ENCODE measurements at regions not wholly inside any gene's neighbourhood (a gene's known extent, or its start where the extent isn't known, plus 50 kb on each side); places are given as distances from the start of the nearest gene placed in this dataset.

GRCh38 chr4:19776021-19776459, 475.7 kb upstream of the SLIT2 start:
- H3K27ac ChIP-seq: no peak overlapping the region
- H3K27me3 ChIP-seq: no peaks in the 10 kb centered on the region
- 75 to 81% (median 76%) methylated on average over 10 of the region's 10 CpGs for WGBS, 3 donors
- H3K36me3 ChIP-seq: no peaks in the 10 kb centered on the region
- TF ChIP-seq CTCF (IDR thresholded peaks at IDR 0.05) (no peak), POLR2A (IDR thresholded peaks at IDR 0.05) (no peak), EP300 (IDR thresholded peaks at IDR 0.05) (no peak)
- intact Hi-C loops (cut with DNase I): no loop called here
- H3K9me3 ChIP-seq: no peaks in the 10 kb centered on the region
- H3K4me3 ChIP-seq: no peak overlapping the region
- DNase-seq: no peak
- no peaks in the 10 kb centered on the region for H3K4me1 ChIP-seq (ENCODE audit: insufficient read depth)

- H3K4me3 ChIP-seq: no peak overlapping the region
- intact Hi-C loops (cut with DNase I): no loop called here
- no peaks in the 10 kb centered on the region for H3K27me3 ChIP-seq
- H3K9me3 ChIP-seq: no peaks in the 10 kb centered on the region
- H3K36me3 ChIP-seq: no peaks in the 10 kb centered on the region
- H3K27ac ChIP-seq: no peak overlapping the region
- TF ChIP-seq CTCF (IDR thresholded peaks at IDR 0.05) (no peak), EP300 (IDR thresholded peaks at IDR 0.05) (no peak)
- DNase-seq: no peak
- H3K4me1 ChIP-seq (ENCODE audit: insufficient read depth): no peaks in the 10 kb centered on the region
- WGBS, 3 donors: 81 to 86% (median 83%) methylated on average over 2 of the region's 2 CpGs
Measured at GRCh38 chr4:19774690-19775256, 476.9 kb upstream of the SLIT2 start.

- intact Hi-C loops (cut with DNase I): no loop called here
Measured at GRCh38 chr4:19772581-19772980, 479.1 kb upstream of the SLIT2 start.

GRCh38 chr4:19756661-19757060, 495.0 kb upstream of the SLIT2 start:
- Histone ChIP-seq H3K9me3 (no peaks in the 10 kb centered on the region), H3K4me3 (no peak overlapping the region), H3K4me1 (ENCODE audit: insufficient read depth) (no peaks in the 10 kb centered on the region), H3K27me3 (no peaks in the 10 kb centered on the region), H3K36me3 (no peaks in the 10 kb centered on the region), H3K27ac (no peak overlapping the region)
- no peak for DNase-seq
- intact Hi-C loops (cut with DNase I): no loop called here
- 64 to 73% (median 66%) methylated on average over 2 of the region's 2 CpGs for WGBS, 3 donors
- no peak for TF ChIP-seq POLR2A (IDR thresholded peaks at IDR 0.05)
- TF ChIP-seq CTCF (IDR thresholded peaks at IDR 0.05): no peak
- no peak for TF ChIP-seq EP300 (IDR thresholded peaks at IDR 0.05)

More at GRCh38 chr4:19772581-19772980, 479.1 kb upstream of the SLIT2 start:
- H3K9me3 ChIP-seq: no peaks in the 10 kb centered on the region
- H3K27me3 ChIP-seq: no peaks in the 10 kb centered on the region
- H3K27ac ChIP-seq: no peak overlapping the region
- 75 to 94% (median 80%) methylated on average over 1 of the region's 1 CpG for WGBS, 3 donors
- H3K4me1 ChIP-seq (ENCODE audit: insufficient read depth): no peaks in the 10 kb centered on the region
- H3K4me3 ChIP-seq: no peak overlapping the region
- no peak for DNase-seq
- H3K36me3 ChIP-seq: no peaks in the 10 kb centered on the region
- TF ChIP-seq EP300 (IDR thresholded peaks at IDR 0.05) (no peak), CTCF (IDR thresholded peaks at IDR 0.05) (no peak), POLR2A (IDR thresholded peaks at IDR 0.05) (no peak)
